HCT116 (cell line): ENCODE measurements at regions not wholly inside any gene's neighbourhood (a gene's known extent, or its start where the extent isn't known, plus 50 kb on each side); places are given as distances from the start of the nearest gene placed in this dataset.

ENCODE experiments used
- ATAC-seq: fragments of 200-7000 bp; cut with Tn5 transposase; 2 replicates; pipeline ENCODE4 v1.9.1; 2020; ENCODE audit warnings: mild to moderate bottlenecking, moderate library complexity
- BruUV-seq: library from RNA; stranded (reverse); fragments of 400-500 nt; replicated peaks from 2 replicates; lab custom pipeline; 2021; lab: Mats Ljungman, UMichigan
- CTCF ChIA-PET: fragments of 300-600 bp; sonication (Branson Sonifier 250); formaldehyde crosslinking; loops from one replicate; lab custom pipeline; 2021; ENCODE audit warnings: antibody characterized with exemption; lab: Charles Lee
- POLR2A ChIA-PET: fragments of 300-600, 350-600 bp; sonication (Branson Sonifier 250); formaldehyde crosslinking; loops from one replicate; lab custom pipeline; 2021; ENCODE audit warnings: antibody characterized with exemption; lab: Charles Lee
- RAD21 ChIA-PET, 2 experiments: fragments of 300-600 bp; sonication (Branson Sonifier 250); formaldehyde crosslinking; loops; one replicate each; lab custom pipeline; 2023; ENCODE audit warnings: low total read pairs in 2 of 2; ENCODE audit not compliant: uncharacterized antibody in 2 of 2, unreplicated experiment in 2 of 2, low non-redundant PET in 1 of 2; lab: Charles Lee
- DNase-seq: peaks from one replicate; pipeline ENCODE4 v3.0.0-alpha.2; 2010; ENCODE audit warnings: low read depth, low spot score
- H2AFZ ChIP-seq: fragments of 200-600 bp; shearing (Covaris generic), sonication (generic); 2 replicates; pipeline ENCODE4 v1.6.1; 2017; ENCODE audit warnings: low read depth, mixed run types, mixed read lengths, antibody characterized with exemption, low read length; ENCODE audit not compliant: poor library complexity, severe bottlenecking
- H3K27ac ChIP-seq: 2 replicates; pipeline ENCODE4 v1.5.1; 2012; ENCODE audit warnings: low read depth, low read length
- H3K27me3 ChIP-seq: fragments of 200-600 bp; sonication (generic); 2 replicates; pipeline ENCODE4 v1.6.1; 2016; ENCODE audit warnings: mixed run types, low read length, mixed read lengths; ENCODE audit not compliant: insufficient read depth
- H3K36me3 ChIP-seq, 2 experiments: fragments of 200-500 bp in 1 of 2; fragments of 200-600 bp in 1 of 2; sonication (Bioruptor generic) in 1 of 2; sonication (generic) in 1 of 2; 2 replicates each; pipeline versions ENCODE4 v1.5.1 to v1.6.1; 2014 to 2016; ENCODE audit warnings: low read length in 2 of 2, inconsistent platforms in 1 of 2, mixed read lengths in 1 of 2, mixed run types in 1 of 2; ENCODE audit not compliant: insufficient read depth in 2 of 2, control insufficient read depth in 1 of 2
- H3K4me1 ChIP-seq, 2 experiments: fragments of 200-600 bp in 1 of 2; sonication (generic) in 1 of 2; 2 replicates each; pipeline versions ENCODE4 v1.5.1 to v1.6.1; 2012 to 2017; ENCODE audit warnings: low read length in 2 of 2, inconsistent platforms in 1 of 2, mild to moderate bottlenecking in 1 of 2, mixed read lengths in 1 of 2, mixed run types in 1 of 2, moderate library complexity in 1 of 2; ENCODE audit not compliant: insufficient read depth in 2 of 2, control insufficient read depth in 1 of 2
- H3K4me2 ChIP-seq: fragments of 200-600 bp; sonication (generic); 2 replicates; pipeline ENCODE4 v1.6.1; 2017; ENCODE audit warnings: mixed run types, low read length, mixed read lengths
- H3K4me3 ChIP-seq, 2 experiments: fragments of 200-600 bp in 1 of 2; sonication (generic) in 1 of 2; replicated peaks in 1 of 2; 2 replicates each; pipeline ENCODE4 v1.5.1; 2011 to 2016; ENCODE audit warnings: low read length in 2 of 2, control low read depth in 1 of 2, low read depth in 1 of 2, mild to moderate bottlenecking in 1 of 2, mixed read lengths in 1 of 2, mixed run types in 1 of 2
- H3K79me2 ChIP-seq: fragments of 200-600 bp; sonication (generic); 2 replicates; pipeline ENCODE4 v1.6.1; 2017; ENCODE audit warnings: mild to moderate bottlenecking, mixed run types, low read length, moderate library complexity, mixed read lengths; ENCODE audit not compliant: insufficient read depth
- H3K9ac ChIP-seq: fragments of 200-600 bp; sonication (generic); 2 replicates; pipeline ENCODE4 v1.6.1; 2016; ENCODE audit warnings: low read length, mixed read lengths
- H3K9me2 ChIP-seq: fragments of 200-600 bp; sonication (generic), shearing (Covaris generic); 2 replicates; pipeline ENCODE4 v1.6.1; 2017; ENCODE audit warnings: mixed run types, mild to moderate bottlenecking, moderate library complexity; ENCODE audit not compliant: insufficient read depth
- H3K9me3 ChIP-seq, 2 experiments: fragments of 200-500 bp in 1 of 2; fragments of 200-600 bp in 1 of 2; sonication (Bioruptor generic) in 1 of 2; sonication (generic) in 1 of 2; 2 replicates each; pipeline ENCODE4 v1.6.1; 2014 to 2017; ENCODE audit warnings: low read length in 2 of 2, mixed read lengths in 2 of 2, inconsistent platforms in 1 of 2, low read depth in 1 of 2, mild to moderate bottlenecking in 1 of 2, mixed run types in 1 of 2, moderate library complexity in 1 of 2; ENCODE audit not compliant: control insufficient read depth in 1 of 2, insufficient read depth in 1 of 2
- H4K20me1 ChIP-seq: fragments of 200-600 bp; sonication (generic), shearing (Covaris generic); 2 replicates; pipeline ENCODE4 v1.6.1; 2017; ENCODE audit warnings: mixed run types, mild to moderate bottlenecking, moderate library complexity; ENCODE audit not compliant: insufficient read depth
- CBX3 ChIP-seq: IDR thresholded peaks from 2 replicates; pipeline ENCODE4 v1.6.1; 2012; ENCODE audit warnings: low read depth
- CEBPB ChIP-seq: IDR thresholded peaks from 2 replicates; pipeline ENCODE4 v1.6.1; 2012; ENCODE audit warnings: low read depth
- EGR1 ChIP-seq: IDR thresholded peaks from 2 replicates; pipeline ENCODE4 v1.6.1; 2012; ENCODE audit warnings: low read depth
- ELF1 ChIP-seq: IDR thresholded peaks from 2 replicates; pipeline ENCODE4 v1.6.1; 2012; ENCODE audit warnings: low read depth, borderline replicate concordance
- EZH2phosphoT487 ChIP-seq: fragments of 200-600 bp; IDR thresholded peaks from 2 replicates; pipeline ENCODE4 v1.6.1; 2018; ENCODE audit warnings: antibody characterized with exemption, borderline replicate concordance
- JUND ChIP-seq: IDR thresholded peaks from 2 replicates; pipeline ENCODE4 v1.6.1; 2012
- POLR2A ChIP-seq: IDR thresholded peaks from 2 replicates; pipeline ENCODE4 v1.7.0; 2011; ENCODE audit warnings: borderline replicate concordance; ENCODE audit not compliant: insufficient read depth, insufficient read length; ENCODE audit errors: extremely low read depth
- POLR2AphosphoS5 ChIP-seq: IDR thresholded peaks from 2 replicates; pipeline ENCODE4 v1.6.1; 2011; ENCODE audit warnings: mild to moderate bottlenecking, low read depth, low read length, moderate library complexity
- SIN3A ChIP-seq: IDR thresholded peaks from 2 replicates; pipeline ENCODE4 v1.6.1; 2012; ENCODE audit warnings: low read depth
- SRF ChIP-seq: IDR thresholded peaks from 2 replicates; pipeline ENCODE4 v1.6.1; 2012; ENCODE audit warnings: low read depth
- TCF7L2 ChIP-seq: IDR thresholded peaks from 2 replicates; pipeline ENCODE4 v1.7.0; 2011; ENCODE audit warnings: borderline replicate concordance, inconsistent platforms; ENCODE audit not compliant: insufficient read depth, insufficient read length; ENCODE audit errors: extremely low read depth
- ZNF274 ChIP-seq: fragments of 200-500 bp; sonication (Bioruptor generic); IDR thresholded peaks from 2 replicates; pipeline ENCODE4 v1.6.1; 2014; ENCODE audit warnings: mild to moderate bottlenecking, low read depth, low read length, inconsistent platforms
- intact Hi-C: fragments of 100-400 bp; cut with micrococcal nuclease; formaldehyde crosslinking; loops from 2 replicates; pipeline ENCODE4 v1.10.0; 2022
- TF ChIP-seq, protein P1 (sequence below): IDR thresholded peaks from 2 replicates; pipeline ENCODE4 v1.6.1; 2012
- TF ChIP-seq, protein P2 (sequence below): IDR thresholded peaks from 2 replicates; pipeline ENCODE4 v1.6.1; 2011; ENCODE audit warnings: mild to moderate bottlenecking, low read length, moderate library complexity; ENCODE audit not compliant: insufficient replicate concordance; ENCODE audit errors: extremely low read depth
- TF ChIP-seq, protein P3 (sequence below): IDR thresholded peaks from 2 replicates; pipeline ENCODE4 v1.6.1; 2012; ENCODE audit warnings: low read depth
- TF ChIP-seq, protein P4 (sequence below): IDR thresholded peaks from 2 replicates; pipeline ENCODE4 v1.6.1; 2012

DNA sequence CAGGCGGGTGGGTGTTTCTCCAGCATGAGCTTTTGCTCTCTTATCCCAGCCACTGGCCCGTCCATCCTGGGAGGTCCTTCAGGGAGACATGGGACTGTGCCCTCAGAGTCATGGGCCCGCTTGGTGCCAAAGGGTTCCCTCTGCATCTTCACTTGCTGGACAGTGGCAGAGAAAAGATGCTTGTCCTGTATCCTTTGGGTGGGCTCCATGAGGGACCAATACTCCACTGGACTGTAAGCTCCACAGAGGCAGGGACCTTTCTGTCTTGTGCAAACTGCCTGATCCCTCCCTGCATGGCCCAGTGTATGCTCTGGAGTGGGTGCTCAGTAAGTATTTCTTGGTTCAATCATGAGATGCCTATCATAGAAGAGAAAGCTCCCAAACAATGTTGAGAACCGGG is 184.8 kb upstream of the WSCD1 start:
- no peaks in the 10 kb centered on the region for H3K36me3 ChIP-seq
- H3K27ac ChIP-seq = no peak overlapping the region
- H2AFZ ChIP-seq = no peak overlapping the region
- no peak for DNase-seq
- intact Hi-C loops = no loop called here
- H3K9me3 ChIP-seq = no peaks in the 10 kb centered on the region
- RAD21 ChIA-PET = no interaction called here
- no peaks in the 10 kb centered on the region for H3K4me1 ChIP-seq
- no peak overlapping the region for H3K4me3 ChIP-seq
- no TSS peak for BruUV-seq
- no peak overlapping the region for H3K9ac ChIP-seq
- H3K79me2 ChIP-seq = no peaks in the 10 kb centered on the region
- CTCF ChIA-PET = no interaction called here
- no peaks in the 10 kb centered on the region for H4K20me1 ChIP-seq
- POLR2A ChIA-PET = no interaction called here
- no peaks in the 10 kb centered on the region for H3K9me2 ChIP-seq
- TF ChIP-seq POLR2AphosphoS5 (no peak), CEBPB (no peak), CBX3 (no peak), TCF7L2 (no peak), JUND (no peak), EZH2phosphoT487 (no peak), POLR2A (no peak), EGR1 (no peak), SIN3A (no peak), ELF1 (no peak), ZNF274 (no peak), SRF (no peak)
- TF ChIP-seq, protein P1, sequence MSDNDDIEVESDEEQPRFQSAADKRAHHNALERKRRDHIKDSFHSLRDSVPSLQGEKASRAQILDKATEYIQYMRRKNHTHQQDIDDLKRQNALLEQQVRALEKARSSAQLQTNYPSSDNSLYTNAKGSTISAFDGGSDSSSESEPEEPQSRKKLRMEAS = no peak
- TF ChIP-seq, protein P2, sequence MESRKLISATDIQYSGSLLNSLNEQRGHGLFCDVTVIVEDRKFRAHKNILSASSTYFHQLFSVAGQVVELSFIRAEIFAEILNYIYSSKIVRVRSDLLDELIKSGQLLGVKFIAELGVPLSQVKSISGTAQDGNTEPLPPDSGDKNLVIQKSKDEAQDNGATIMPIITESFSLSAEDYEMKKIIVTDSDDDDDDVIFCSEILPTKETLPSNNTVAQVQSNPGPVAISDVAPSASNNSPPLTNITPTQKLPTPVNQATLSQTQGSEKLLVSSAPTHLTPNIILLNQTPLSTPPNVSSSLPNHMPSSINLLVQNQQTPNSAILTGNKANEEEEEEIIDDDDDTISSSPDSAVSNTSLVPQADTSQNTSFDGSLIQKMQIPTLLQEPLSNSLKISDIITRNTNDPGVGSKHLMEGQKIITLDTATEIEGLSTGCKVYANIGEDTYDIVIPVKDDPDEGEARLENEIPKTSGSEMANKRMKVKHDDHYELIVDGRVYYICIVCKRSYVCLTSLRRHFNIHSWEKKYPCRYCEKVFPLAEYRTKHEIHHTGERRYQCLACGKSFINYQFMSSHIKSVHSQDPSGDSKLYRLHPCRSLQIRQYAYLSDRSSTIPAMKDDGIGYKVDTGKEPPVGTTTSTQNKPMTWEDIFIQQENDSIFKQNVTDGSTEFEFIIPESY = no peak
- TF ChIP-seq, protein P3, sequence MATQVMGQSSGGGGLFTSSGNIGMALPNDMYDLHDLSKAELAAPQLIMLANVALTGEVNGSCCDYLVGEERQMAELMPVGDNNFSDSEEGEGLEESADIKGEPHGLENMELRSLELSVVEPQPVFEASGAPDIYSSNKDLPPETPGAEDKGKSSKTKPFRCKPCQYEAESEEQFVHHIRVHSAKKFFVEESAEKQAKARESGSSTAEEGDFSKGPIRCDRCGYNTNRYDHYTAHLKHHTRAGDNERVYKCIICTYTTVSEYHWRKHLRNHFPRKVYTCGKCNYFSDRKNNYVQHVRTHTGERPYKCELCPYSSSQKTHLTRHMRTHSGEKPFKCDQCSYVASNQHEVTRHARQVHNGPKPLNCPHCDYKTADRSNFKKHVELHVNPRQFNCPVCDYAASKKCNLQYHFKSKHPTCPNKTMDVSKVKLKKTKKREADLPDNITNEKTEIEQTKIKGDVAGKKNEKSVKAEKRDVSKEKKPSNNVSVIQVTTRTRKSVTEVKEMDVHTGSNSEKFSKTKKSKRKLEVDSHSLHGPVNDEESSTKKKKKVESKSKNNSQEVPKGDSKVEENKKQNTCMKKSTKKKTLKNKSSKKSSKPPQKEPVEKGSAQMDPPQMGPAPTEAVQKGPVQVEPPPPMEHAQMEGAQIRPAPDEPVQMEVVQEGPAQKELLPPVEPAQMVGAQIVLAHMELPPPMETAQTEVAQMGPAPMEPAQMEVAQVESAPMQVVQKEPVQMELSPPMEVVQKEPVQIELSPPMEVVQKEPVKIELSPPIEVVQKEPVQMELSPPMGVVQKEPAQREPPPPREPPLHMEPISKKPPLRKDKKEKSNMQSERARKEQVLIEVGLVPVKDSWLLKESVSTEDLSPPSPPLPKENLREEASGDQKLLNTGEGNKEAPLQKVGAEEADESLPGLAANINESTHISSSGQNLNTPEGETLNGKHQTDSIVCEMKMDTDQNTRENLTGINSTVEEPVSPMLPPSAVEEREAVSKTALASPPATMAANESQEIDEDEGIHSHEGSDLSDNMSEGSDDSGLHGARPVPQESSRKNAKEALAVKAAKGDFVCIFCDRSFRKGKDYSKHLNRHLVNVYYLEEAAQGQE = no peak
- TF ChIP-seq, protein P4, sequence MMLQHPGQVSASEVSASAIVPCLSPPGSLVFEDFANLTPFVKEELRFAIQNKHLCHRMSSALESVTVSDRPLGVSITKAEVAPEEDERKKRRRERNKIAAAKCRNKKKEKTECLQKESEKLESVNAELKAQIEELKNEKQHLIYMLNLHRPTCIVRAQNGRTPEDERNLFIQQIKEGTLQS = no peak
- no peak overlapping the region for H3K4me2 ChIP-seq
- no peak for ATAC-seq
- H3K27me3 ChIP-seq = peaks cover 26% of the 10 kb centered on the region; the same call in 1 of the 2 replicates
